Gastrocnemius medialis (tissue), 4 donors: ENCODE measurements at regions not wholly inside any gene's neighbourhood (a gene's known extent, or its start where the extent isn't known, plus 50 kb on each side); places are given as distances from the start of the nearest gene placed in this dataset.

ENCODE experiments used
- ATAC-seq, 2 donors: fragments of 150-250 bp; one replicate each; pipeline ENCODE4 v1.9.1; 2016
- DNase-seq, 2 donors: peaks; one replicate each; pipeline ENCODE4 v3.0.0-alpha.2; 2019
- H3K27ac ChIP-seq, 4 donors: fragments of 200-600 bp; sonication (generic); 1 replicate in 1 of 4; 2 replicates in 3 of 4; pipeline ENCODE4 v1.5.1; 2016 to 2018; ENCODE audit warnings: mild to moderate bottlenecking in 2 of 4, moderate library complexity in 1 of 4
- H3K27me3 ChIP-seq, 3 donors: fragments of 200-600 bp; sonication (generic) in 2 of 3; 1 replicate in 1 of 3; 2 replicates in 2 of 3; pipeline versions ENCODE4 v1.5.1 to v1.6.0; 2016 to 2019; ENCODE audit warnings: mild to moderate bottlenecking in 1 of 3, moderate library complexity in 1 of 3
- H3K36me3 ChIP-seq, 2 donors: fragments of 200-600 bp; sonication (generic) in 1 of 2; one replicate each; pipeline ENCODE4 v1.5.1; 2017 to 2018
- H3K4me1 ChIP-seq, 2 donors: fragments of 200-600 bp; sonication (generic) in 1 of 2; one replicate each; pipeline ENCODE4 v1.5.1; 2016 to 2017; ENCODE audit warnings: mild to moderate bottlenecking in 2 of 2
- H3K4me3 ChIP-seq, 4 donors: fragments of 200-600 bp; sonication (generic) in 3 of 4; 1 replicate in 1 of 4; 2 replicates in 3 of 4; pipeline ENCODE4 v1.5.1; 2016 to 2019; ENCODE audit warnings: mild to moderate bottlenecking in 2 of 4
- H3K9me3 ChIP-seq, 3 donors: fragments of 200-600 bp; sonication (generic) in 2 of 3; 1 replicate in 1 of 3; 2 replicates in 2 of 3; pipeline ENCODE4 v1.5.1; 2016 to 2019
- POLR2A ChIP-seq, 2 donors: fragments of 450-650 bp; IDR thresholded peaks; one replicate each; pipeline ENCODE4 v1.6.1; 2017; ENCODE audit warnings: antibody characterized with exemption in 2 of 2, mild to moderate bottlenecking in 2 of 2, moderate library complexity in 2 of 2
- in situ Hi-C, 4 donors: fragments of 200-750 bp; cut with MboI; loops; one replicate each; pipeline versions ENCODE4 v1.15.0 to v1.8.0; 2017; ENCODE audit warnings: low sequenced_read_pairs in 4 of 4
- intact Hi-C: fragments of 100-400 bp; cut with DNase I; formaldehyde crosslinking; loops from one replicate; pipeline ENCODE4 v1.15.1; 2023; ENCODE audit warnings: low total_unique reads
- TF ChIP-seq, protein P1 (sequence below), 5 experiments: fragments of 450-650 bp in 3 of 5; fragments of 200-600 bp in 2 of 5; sonication (generic) in 2 of 5; IDR thresholded peaks in 4 of 5; conservative IDR thresholded peaks in 1 of 5; 1 replicate in 4 of 5; 2 replicates in 1 of 5; pipeline ENCODE4 v1.5.1; 2016 to 2019; ENCODE audit warnings: antibody characterized with exemption in 5 of 5, mild to moderate bottlenecking in 3 of 5, moderate library complexity in 3 of 5

DNA sequence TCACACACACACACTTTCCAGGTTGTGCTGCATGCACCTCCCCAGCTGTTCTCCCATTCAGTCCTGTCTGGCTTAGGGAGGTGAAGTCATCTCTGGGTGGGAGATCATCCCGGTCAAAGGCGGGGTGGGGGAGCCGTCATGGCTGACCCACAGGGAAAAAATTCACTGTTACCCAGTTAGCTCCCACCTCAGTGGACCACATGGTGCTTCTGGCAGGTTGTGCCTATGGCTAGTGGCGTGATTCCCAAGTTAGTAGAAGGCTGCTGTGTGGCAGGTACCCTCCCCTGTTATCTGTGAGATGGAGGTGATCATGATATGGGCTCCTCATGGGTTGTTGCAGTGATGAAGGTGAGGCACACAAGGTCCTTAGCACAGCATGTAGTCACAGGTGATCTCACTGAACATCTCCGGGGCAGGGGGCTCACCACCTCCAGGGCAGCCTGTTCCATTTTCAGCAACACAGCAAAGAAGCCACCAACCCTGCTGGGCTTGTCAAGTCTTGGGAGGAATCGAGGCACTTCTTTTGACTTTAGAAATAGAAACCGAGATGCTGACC, 154.9 kb upstream of the CCND2 start:
- Histone ChIP-seq H3K36me3 (no peaks in the 10 kb centered on the region), H3K4me3 (no peak overlapping the region), H3K4me1 (no peaks in the 10 kb centered on the region), H3K27ac (no peak overlapping the region), H3K9me3 (no peaks in the 10 kb centered on the region), H3K27me3 (peaks cover 4 to 11% (median 5%) of the 10 kb centered on the region in 3 donors)
- DNase-seq (no peak), ATAC-seq (no peak)
- in situ Hi-C loops: loop anchor here in 2 of 4 donors (10.0 kb wide), 1 partner anchor 156 kb away; the partner anchor contains the start of gene CCND2 (in 2 of the 2)
- TF ChIP-seq POLR2A (IDR thresholded peaks at IDR 0.05): no peak
- TF ChIP-seq, protein P1, sequence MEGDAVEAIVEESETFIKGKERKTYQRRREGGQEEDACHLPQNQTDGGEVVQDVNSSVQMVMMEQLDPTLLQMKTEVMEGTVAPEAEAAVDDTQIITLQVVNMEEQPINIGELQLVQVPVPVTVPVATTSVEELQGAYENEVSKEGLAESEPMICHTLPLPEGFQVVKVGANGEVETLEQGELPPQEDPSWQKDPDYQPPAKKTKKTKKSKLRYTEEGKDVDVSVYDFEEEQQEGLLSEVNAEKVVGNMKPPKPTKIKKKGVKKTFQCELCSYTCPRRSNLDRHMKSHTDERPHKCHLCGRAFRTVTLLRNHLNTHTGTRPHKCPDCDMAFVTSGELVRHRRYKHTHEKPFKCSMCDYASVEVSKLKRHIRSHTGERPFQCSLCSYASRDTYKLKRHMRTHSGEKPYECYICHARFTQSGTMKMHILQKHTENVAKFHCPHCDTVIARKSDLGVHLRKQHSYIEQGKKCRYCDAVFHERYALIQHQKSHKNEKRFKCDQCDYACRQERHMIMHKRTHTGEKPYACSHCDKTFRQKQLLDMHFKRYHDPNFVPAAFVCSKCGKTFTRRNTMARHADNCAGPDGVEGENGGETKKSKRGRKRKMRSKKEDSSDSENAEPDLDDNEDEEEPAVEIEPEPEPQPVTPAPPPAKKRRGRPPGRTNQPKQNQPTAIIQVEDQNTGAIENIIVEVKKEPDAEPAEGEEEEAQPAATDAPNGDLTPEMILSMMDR (IDR thresholded peaks at IDR 0.05 in 4 of 5, conservative IDR thresholded peaks at IDR 0.05 in 1 of 5): no peak
- intact Hi-C loops: no loop called here

- H3K36me3 ChIP-seq: no peaks in the 10 kb centered on the region
- DNase-seq (peak in 1 of 2 donors; percentile 26), ATAC-seq (no peak)
- H3K27me3 ChIP-seq: peaks cover 6 to 17% (median 9%) of the 10 kb centered on the region in 3 donors
- intact Hi-C loops (no loop called here), in situ Hi-C loops (loop anchor here in 2 of 4 donors (10.0 kb wide), 1 partner anchor 157 kb away; the partner anchor contains the start of gene CCND2 (in 2 of the 2))
- H3K27ac ChIP-seq: no peak overlapping the region
- no peaks in the 10 kb centered on the region for H3K9me3 ChIP-seq
- no peak for TF ChIP-seq POLR2A (IDR thresholded peaks at IDR 0.05)
- TF ChIP-seq, protein P1 (IDR thresholded peaks at IDR 0.05 in 4 of 5, conservative IDR thresholded peaks at IDR 0.05 in 1 of 5): no peak
- no peaks in the 10 kb centered on the region for H3K4me1 ChIP-seq
- H3K4me3 ChIP-seq: no peak overlapping the region
Measured at GRCh38 chr12:4118017-4118510, 155.5 kb upstream of the CCND2 start.

DNA sequence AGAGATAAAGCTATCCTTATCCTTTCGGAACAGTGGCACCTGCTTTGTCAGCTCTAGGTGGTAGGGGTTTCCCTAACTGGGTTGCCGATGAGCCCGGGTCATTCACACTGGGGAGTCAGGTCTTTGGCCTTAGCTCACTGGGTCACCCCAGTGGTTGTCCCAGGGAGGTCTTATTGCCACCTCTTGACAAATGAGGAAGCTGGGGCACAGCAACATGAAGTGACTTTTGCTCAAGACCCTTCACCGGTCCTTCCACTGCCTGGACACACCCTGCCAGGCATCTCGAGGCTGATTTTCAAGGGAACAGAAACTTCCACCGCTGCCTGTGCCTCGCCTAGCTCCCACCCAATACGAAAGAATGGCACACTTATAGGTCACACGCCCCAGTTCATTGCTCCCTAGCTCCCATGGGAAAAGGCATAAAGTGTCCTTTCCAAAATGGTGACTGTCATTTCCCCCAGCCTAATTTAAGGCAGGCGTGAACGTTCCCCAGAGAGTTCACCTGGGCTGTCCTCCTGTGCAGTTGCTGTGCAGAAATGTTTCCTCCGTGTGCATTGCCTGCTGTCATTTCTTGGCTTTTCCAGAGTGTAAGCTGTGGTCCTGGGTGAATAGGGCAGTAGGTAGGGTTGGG, 156.1 kb upstream of the CCND2 start:
- intact Hi-C loops: no loop called here
- ATAC-seq: no peak
- Histone ChIP-seq H3K27ac (no peak overlapping the region), H3K27me3 (peaks cover 8 to 23% (median 11%) of the 10 kb centered on the region in 3 donors), H3K4me1 (no peaks in the 10 kb centered on the region), H3K4me3 (no peak overlapping the region), H3K36me3 (no peaks in the 10 kb centered on the region), H3K9me3 (no peaks in the 10 kb centered on the region)
- in situ Hi-C loops: loop anchor here in 2 of 4 donors (10.0 kb wide), 1 partner anchor 157 kb away; the partner anchor contains the start of gene CCND2 (in 2 of the 2)
- DNase-seq: no peak
- no peak for TF ChIP-seq POLR2A (IDR thresholded peaks at IDR 0.05)
- TF ChIP-seq, protein P1 (IDR thresholded peaks at IDR 0.05 in 4 of 5, conservative IDR thresholded peaks at IDR 0.05 in 1 of 5): no peak

DNA sequence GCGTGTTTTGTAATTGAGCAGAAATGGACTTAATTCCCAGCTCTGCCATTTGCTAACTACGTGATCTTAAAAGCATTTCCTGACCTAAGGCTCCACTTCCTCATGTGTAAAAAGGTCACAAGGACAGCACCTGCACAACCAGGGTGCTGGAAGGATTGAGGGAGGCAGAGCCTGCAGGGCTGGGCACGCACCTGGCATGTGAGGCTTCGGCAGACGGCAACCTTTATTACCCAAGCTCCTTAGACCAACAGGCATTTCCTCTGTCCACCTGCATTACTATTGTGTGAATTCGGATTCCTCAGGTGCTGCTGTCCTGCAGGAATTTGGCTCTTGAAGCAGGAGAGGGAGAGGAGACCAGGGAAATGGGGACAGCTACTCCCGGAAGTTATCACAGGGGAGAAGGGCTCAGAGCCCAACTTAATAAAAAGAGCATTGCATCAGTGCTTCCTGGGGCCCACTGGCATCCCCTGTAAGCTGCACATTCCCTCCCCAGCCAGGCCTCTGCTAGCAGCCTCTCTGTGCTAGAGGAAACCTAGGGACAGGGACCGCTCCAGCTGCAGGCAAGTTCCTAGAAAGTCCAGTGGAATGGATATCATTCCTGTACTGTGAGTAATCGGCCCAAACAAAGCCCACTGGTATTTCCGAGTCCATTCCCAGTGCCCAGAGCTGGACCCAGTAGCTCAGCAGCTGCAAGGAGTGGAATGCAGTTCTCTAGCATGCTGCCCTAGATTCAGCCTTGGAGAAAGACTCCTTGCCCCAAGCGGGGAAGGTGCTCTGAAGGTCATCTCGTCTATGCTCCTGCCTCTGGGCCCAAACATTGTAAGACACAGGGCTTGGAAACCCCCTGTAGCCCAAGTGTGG, 157.1 kb upstream of the CCND2 start:
- H3K4me3 ChIP-seq: no peak overlapping the region
- H3K4me1 ChIP-seq: no peaks in the 10 kb centered on the region
- DNase-seq: no peak
- H3K9me3 ChIP-seq: no peaks in the 10 kb centered on the region
- H3K27ac ChIP-seq: no peak overlapping the region
- H3K27me3 ChIP-seq: peaks cover 11 to 27% (median 12%) of the 10 kb centered on the region in 3 donors
- in situ Hi-C loops: loop anchor here in 2 of 4 donors (10.0 kb wide), 1 partner anchor 158 kb away; the partner anchor contains the start of gene CCND2 (in 2 of the 2)
- TF ChIP-seq, protein P1 (IDR thresholded peaks at IDR 0.05 in 4 of 5, conservative IDR thresholded peaks at IDR 0.05 in 1 of 5): no peak
- TF ChIP-seq POLR2A (IDR thresholded peaks at IDR 0.05): no peak
- intact Hi-C loops: no loop called here
- no peak for ATAC-seq
- no peaks in the 10 kb centered on the region for H3K36me3 ChIP-seq
